C4-2B (cell line): ENCODE measurements at regions not wholly inside any gene's neighbourhood (a gene's known extent, or its start where the extent isn't known, plus 50 kb on each side); places are given as distances from the start of the nearest gene placed in this dataset.

Experiments used
- ZFX ChIP-seq: fragments of 450-650 bp; IDR thresholded peaks from 2 replicates; pipeline ENCODE4 v1.6.1; 2017
- TF ChIP-seq, protein P1 (sequence below): fragments of 450-650 bp; conservative IDR thresholded peaks from 2 replicates; pipeline ENCODE4 v1.5.1; 2017; ENCODE audit warnings: mild to moderate bottlenecking

DNA sequence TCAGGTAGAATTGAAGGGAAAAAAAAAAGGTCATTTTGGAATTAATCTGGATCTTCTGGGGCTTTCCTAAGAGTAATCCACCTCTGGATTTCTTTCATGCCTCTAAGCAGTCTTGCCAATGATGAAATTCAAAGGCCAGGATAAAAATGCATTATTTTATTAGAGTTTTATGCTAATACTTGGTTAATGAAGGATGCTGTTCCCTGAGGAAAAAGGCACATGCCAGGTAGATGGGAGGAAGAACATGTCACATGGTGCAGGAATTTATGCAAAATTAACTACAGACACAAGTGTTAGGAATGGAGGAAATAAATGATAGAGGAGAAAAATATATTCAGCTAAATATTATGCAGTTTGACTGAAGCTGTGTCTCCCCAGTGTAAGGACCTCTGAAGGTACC lies 792.0 kb downstream of the ETS1 start:
- TF ChIP-seq, protein P1, sequence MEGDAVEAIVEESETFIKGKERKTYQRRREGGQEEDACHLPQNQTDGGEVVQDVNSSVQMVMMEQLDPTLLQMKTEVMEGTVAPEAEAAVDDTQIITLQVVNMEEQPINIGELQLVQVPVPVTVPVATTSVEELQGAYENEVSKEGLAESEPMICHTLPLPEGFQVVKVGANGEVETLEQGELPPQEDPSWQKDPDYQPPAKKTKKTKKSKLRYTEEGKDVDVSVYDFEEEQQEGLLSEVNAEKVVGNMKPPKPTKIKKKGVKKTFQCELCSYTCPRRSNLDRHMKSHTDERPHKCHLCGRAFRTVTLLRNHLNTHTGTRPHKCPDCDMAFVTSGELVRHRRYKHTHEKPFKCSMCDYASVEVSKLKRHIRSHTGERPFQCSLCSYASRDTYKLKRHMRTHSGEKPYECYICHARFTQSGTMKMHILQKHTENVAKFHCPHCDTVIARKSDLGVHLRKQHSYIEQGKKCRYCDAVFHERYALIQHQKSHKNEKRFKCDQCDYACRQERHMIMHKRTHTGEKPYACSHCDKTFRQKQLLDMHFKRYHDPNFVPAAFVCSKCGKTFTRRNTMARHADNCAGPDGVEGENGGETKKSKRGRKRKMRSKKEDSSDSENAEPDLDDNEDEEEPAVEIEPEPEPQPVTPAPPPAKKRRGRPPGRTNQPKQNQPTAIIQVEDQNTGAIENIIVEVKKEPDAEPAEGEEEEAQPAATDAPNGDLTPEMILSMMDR: no peak
- TF ChIP-seq ZFX: no peak
